ENCODE measurements at regions not wholly inside any gene's neighbourhood (a gene's known extent, or its start where the extent isn't known, plus 50 kb on each side); places are given as distances from the start of the nearest gene placed in this dataset.
"Not testable (repeated sequence)": the region's sequence is repeated elsewhere in the genome, so short reads cannot be mapped to it uniquely, and the experiment has no call there.

GRCh38 chr16:35210681-35211433 is 1751.4 kb downstream of the TP53TG3F start:
- no peak for TF ChIP-seq CTCF (IDR thresholded peaks at IDR 0.05; ENCODE audit: low read depth, low read length)
- POLR2A ChIA-PET: no interaction called here
- H3K9me3 ChIP-seq (ENCODE audit: control insufficient read depth, insufficient read depth, low read length): peaks cover 30% of the 10 kb centered on the region
- no peak for DNase-seq (ENCODE audit: low read depth, low spot score)
- no peak overlapping the region for H3K27ac ChIP-seq (ENCODE audit: low read depth, low read length)
- CTCF ChIA-PET: no interaction called here
- H3K27me3 ChIP-seq (ENCODE audit: control insufficient read depth, insufficient read depth, low read length): no peaks in the 10 kb centered on the region
- no peak overlapping the region for H3K4me3 ChIP-seq (ENCODE audit: low read depth, low read length)

- no peak for TF ChIP-seq CTCF (IDR thresholded peaks at IDR 0.05; ENCODE audit: low read depth, low read length)
- CTCF ChIA-PET: no interaction called here
- POLR2A ChIA-PET: no interaction called here
- no peak for DNase-seq (ENCODE audit: low read depth, low spot score)
- no peak overlapping the region for H3K27ac ChIP-seq (ENCODE audit: low read depth, low read length)
- no peaks in the 10 kb centered on the region for H3K27me3 ChIP-seq (ENCODE audit: control insufficient read depth, insufficient read depth, low read length)
- H3K9me3 ChIP-seq (ENCODE audit: control insufficient read depth, insufficient read depth, low read length): peaks cover 25% of the 10 kb centered on the region
- H3K4me3 ChIP-seq (ENCODE audit: low read depth, low read length): no peak overlapping the region
Measured at GRCh38 chr16:35214840-35215239, 1755.4 kb downstream of the TP53TG3F start.

- Histone ChIP-seq H3K27ac (ENCODE audit: low read depth, low read length) (no peak overlapping the region), H3K4me3 (ENCODE audit: low read depth, low read length) (no peak overlapping the region), H3K9me3 (ENCODE audit: control insufficient read depth, insufficient read depth, low read length) (peaks cover 25% of the 10 kb centered on the region), H3K27me3 (ENCODE audit: control insufficient read depth, insufficient read depth, low read length) (no peaks in the 10 kb centered on the region)
- no peak for TF ChIP-seq CTCF (IDR thresholded peaks at IDR 0.05; ENCODE audit: low read depth, low read length)
- POLR2A ChIA-PET: no interaction called here
- CTCF ChIA-PET: no interaction called here
- no peak for DNase-seq (ENCODE audit: low read depth, low spot score)
Measured at GRCh38 chr16:35215287-35215686, 1755.9 kb downstream of the TP53TG3F start.

- CTCF ChIA-PET: not testable (repeated sequence)
Measured at GRCh38 chr16:35216261-35216660, 1756.8 kb downstream of the TP53TG3F start.

GRCh38 chr16:35221482-35222185 is 1762.2 kb downstream of the TP53TG3F start:
- ChIA-PET POLR2A (no interaction called here), CTCF (no interaction called here)
- DNase-seq (ENCODE audit: low read depth, low spot score): no peak
- no peak for TF ChIP-seq CTCF (IDR thresholded peaks at IDR 0.05; ENCODE audit: low read depth, low read length)
- peaks cover 23% of the 10 kb centered on the region for H3K9me3 ChIP-seq (ENCODE audit: control insufficient read depth, insufficient read depth, low read length)
- H3K27ac ChIP-seq (ENCODE audit: low read depth, low read length): no peak overlapping the region
- no peak overlapping the region for H3K4me3 ChIP-seq (ENCODE audit: low read depth, low read length)
- H3K27me3 ChIP-seq (ENCODE audit: control insufficient read depth, insufficient read depth, low read length): no peaks in the 10 kb centered on the region

More at GRCh38 chr16:35216261-35216660, 1756.8 kb downstream of the TP53TG3F start:
- H3K27ac ChIP-seq (ENCODE audit: low read depth, low read length); H3K27me3 ChIP-seq (ENCODE audit: control insufficient read depth, insufficient read depth, low read length); POLR2A ChIA-PET; H3K4me3 ChIP-seq (ENCODE audit: low read depth, low read length); DNase-seq (ENCODE audit: low read depth, low spot score): not testable (repeated sequence)
- peaks cover 25% of the 10 kb centered on the region for H3K9me3 ChIP-seq (ENCODE audit: control insufficient read depth, insufficient read depth, low read length)
